ENCODE measurements at regions not wholly inside any gene's neighbourhood (a gene's known extent, or its start where the extent isn't known, plus 50 kb on each side); places are given as distances from the start of the nearest gene placed in this dataset.

DNA sequence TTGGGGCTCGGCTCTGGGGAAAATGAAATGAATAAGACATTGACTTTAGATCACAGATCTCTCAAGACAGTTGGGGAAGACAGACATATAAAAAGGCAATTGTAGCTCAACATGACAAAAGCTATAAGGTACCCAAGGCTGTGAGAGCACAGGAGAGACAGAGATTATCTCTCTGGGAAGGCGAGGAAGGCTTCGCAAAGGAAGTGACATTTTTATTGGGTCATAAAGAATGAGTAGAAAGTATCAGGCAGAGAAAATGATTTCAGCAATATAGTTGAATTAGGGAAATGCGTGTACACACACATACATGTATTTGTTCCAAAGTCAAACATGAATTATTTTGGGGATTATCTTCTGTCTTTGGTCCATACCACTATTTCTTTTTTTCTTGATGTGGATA lies 381.8 kb upstream of the ADAMTSL1 start:
- Histone ChIP-seq H3K9me3 (no peaks in the 10 kb centered on the region), H3K4me1 (no peaks in the 10 kb centered on the region), H3K27ac (no peak overlapping the region), H3K27me3 (ENCODE audit: low read depth) (no peaks in the 10 kb centered on the region), H3K36me3 (no peaks in the 10 kb centered on the region), H3K4me3 (no peak overlapping the region)
- TF ChIP-seq, protein P1, sequence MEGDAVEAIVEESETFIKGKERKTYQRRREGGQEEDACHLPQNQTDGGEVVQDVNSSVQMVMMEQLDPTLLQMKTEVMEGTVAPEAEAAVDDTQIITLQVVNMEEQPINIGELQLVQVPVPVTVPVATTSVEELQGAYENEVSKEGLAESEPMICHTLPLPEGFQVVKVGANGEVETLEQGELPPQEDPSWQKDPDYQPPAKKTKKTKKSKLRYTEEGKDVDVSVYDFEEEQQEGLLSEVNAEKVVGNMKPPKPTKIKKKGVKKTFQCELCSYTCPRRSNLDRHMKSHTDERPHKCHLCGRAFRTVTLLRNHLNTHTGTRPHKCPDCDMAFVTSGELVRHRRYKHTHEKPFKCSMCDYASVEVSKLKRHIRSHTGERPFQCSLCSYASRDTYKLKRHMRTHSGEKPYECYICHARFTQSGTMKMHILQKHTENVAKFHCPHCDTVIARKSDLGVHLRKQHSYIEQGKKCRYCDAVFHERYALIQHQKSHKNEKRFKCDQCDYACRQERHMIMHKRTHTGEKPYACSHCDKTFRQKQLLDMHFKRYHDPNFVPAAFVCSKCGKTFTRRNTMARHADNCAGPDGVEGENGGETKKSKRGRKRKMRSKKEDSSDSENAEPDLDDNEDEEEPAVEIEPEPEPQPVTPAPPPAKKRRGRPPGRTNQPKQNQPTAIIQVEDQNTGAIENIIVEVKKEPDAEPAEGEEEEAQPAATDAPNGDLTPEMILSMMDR (IDR thresholded peaks at IDR 0.05), result no peak
- intact Hi-C loops (cut with DNase I), result no loop called here
- no peak for ATAC-seq
- no peak for DNase-seq

DNA sequence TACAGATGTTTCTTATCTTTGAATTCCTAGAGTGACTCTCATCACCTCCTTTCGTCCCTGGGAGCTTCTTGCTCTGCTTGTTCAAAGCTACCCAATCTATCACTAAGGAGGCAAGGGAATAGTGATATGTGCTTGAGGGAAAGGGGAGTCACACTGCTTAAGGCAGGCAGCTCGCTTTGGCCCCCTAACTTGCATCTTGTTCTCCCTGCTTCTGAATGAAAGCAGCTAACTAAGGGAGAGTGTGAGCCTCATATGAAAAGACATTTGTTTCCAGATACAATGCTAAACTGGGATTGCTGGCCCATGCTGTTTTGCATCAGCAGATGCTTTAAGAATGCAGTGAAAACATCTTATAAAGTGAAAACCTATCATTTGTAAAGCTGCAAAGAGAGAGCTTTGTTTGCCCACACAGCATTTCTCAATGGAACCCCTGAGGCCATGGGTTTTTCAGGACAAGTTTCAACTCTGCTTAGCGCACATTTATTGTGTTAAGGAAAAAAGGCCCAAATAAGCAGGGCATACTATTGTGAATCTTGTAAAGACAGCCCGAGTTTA lies 367.9 kb upstream of the ADAMTSL1 start:
- H3K4me1 ChIP-seq, result no peaks in the 10 kb centered on the region
- H3K4me3 ChIP-seq, result no peak overlapping the region
- H3K9me3 ChIP-seq, result no peaks in the 10 kb centered on the region
- intact Hi-C loops (cut with DNase I), result no loop called here
- H3K36me3 ChIP-seq, result no peaks in the 10 kb centered on the region
- ATAC-seq, result no peak
- DNase-seq, result no peak
- no peak overlapping the region for H3K27ac ChIP-seq
- TF ChIP-seq, protein P1 (IDR thresholded peaks at IDR 0.05), result no peak
- H3K27me3 ChIP-seq (ENCODE audit: low read depth), result no peaks in the 10 kb centered on the region

DNA sequence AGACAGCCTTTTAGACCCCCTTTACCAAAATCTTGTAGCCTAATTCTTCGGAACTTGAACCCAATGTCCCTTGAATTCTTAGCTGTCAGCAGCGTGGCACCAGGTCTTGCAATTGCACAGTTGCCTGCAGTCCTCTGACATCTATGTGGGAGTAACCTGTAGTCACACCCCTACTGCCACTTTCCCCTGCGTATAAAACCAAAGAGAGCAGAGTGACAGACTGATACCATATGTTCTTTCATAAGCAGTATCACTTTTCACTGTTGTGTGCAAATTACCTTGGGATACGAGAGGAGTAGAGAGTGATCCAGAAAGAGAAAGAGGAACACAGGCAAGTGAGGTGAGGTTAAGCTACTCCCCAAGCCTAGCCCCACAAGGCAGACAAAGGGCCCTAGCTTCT lies 364.3 kb upstream of the ADAMTSL1 start:
- intact Hi-C loops (cut with DNase I), result no loop called here
- no peak for ATAC-seq

DNA sequence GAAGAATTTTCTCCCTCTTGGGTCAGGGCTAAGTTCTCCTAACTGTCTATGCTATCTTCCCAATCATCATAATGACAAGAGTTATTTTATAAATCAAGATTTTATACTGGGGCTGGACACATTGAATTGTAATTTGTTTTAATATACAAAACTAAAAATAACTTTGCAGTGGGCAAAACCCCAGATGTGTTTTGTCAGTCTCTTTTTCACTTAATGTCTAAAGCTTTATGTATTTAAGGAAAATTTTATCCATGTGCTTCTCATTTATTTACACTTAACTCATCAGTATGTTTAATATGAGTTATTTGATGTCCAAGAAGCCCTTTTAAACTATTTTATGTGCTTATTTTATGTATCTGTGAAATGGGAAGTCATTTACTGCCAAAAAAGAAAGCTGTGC lies 362.8 kb upstream of the ADAMTSL1 start:
- TF ChIP-seq, protein P1 (IDR thresholded peaks at IDR 0.05), result no peak
- ATAC-seq (no peak), DNase-seq (no peak)
- H3K27me3 ChIP-seq (ENCODE audit: low read depth), result no peaks in the 10 kb centered on the region
- H3K9me3 ChIP-seq, result no peaks in the 10 kb centered on the region
- no peak overlapping the region for H3K27ac ChIP-seq
- no peak overlapping the region for H3K4me3 ChIP-seq
- intact Hi-C loops (cut with DNase I), result no loop called here
- no peaks in the 10 kb centered on the region for H3K36me3 ChIP-seq
- no peaks in the 10 kb centered on the region for H3K4me1 ChIP-seq

More for the DNA sequence above, 364.3 kb upstream of the ADAMTSL1 start:
- H3K9me3 ChIP-seq, result no peaks in the 10 kb centered on the region
- no peaks in the 10 kb centered on the region for H3K27me3 ChIP-seq (ENCODE audit: low read depth)
- no peak overlapping the region for H3K4me3 ChIP-seq
- no peak overlapping the region for H3K27ac ChIP-seq
- DNase-seq, result no peak
- TF ChIP-seq, protein P1 (IDR thresholded peaks at IDR 0.05), result no peak
- no peaks in the 10 kb centered on the region for H3K36me3 ChIP-seq
- H3K4me1 ChIP-seq, result no peaks in the 10 kb centered on the region

DNA sequence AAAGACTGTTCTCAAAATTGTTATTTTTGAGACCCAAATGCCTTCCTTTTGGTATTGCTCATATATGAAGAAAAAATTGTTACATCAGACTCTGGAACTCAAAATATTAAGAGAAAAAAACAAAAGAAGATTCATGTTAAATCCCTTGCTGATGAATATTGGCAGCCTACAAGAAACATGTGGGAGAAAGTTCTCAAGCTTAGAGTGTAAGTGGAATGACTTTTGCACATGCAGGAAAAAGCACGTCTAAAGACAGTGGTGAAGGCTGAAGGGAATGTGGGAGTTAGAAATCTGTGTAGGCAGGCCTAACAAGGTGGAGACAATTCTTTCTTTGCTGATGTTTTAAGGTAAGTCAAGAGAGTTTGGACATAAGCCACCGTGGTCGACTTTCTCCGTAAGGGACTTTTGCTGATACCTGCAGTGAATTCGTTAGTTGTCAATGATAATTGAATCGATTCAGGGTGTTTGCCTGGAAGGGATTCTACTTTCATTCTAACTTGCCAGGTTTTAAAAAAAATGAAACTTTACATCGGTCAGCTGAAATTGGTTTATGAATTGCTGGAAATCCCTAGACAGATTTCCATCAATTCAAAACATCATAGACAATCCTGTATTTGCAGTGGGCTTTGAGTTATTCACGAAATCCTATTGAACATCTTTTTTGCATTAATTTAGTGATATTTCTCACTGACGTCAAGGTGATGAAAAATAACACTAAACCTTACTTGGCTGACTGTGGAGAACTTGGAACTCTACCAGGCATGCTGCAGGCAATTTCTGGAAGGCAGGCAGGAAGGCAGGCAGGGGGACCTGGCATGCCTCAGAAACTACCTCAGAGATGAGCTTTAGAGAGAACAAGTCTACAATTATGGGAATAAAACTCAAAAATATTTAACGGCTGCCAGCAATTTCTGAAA lies 359.1 kb upstream of the ADAMTSL1 start:
- no peak overlapping the region for H3K27ac ChIP-seq
- TF ChIP-seq, protein P1 (IDR thresholded peaks at IDR 0.05), result no peak
- no peaks in the 10 kb centered on the region for H3K4me1 ChIP-seq
- no peaks in the 10 kb centered on the region for H3K36me3 ChIP-seq
- H3K4me3 ChIP-seq, result no peak overlapping the region
- no peaks in the 10 kb centered on the region for H3K27me3 ChIP-seq (ENCODE audit: low read depth)
- ATAC-seq (no peak), DNase-seq (no peak)
- intact Hi-C loops (cut with DNase I), result no loop called here
- H3K9me3 ChIP-seq, result no peaks in the 10 kb centered on the region
